ENCODE measurements at regions not wholly inside any gene's neighbourhood (a gene's known extent, or its start where the extent isn't known, plus 50 kb on each side); places are given as distances from the start of the nearest gene placed in this dataset.

GRCh38 chr5:88544136-88544645 lies 275.5 kb upstream of the TMEM161B start:
- DNase-seq (ENCODE audit: low spot score): no peak

- DNase-seq (ENCODE audit: low spot score): no peak
Observed at GRCh38 chr5:88542786-88543185, 274.1 kb upstream of the TMEM161B start.

- DNase-seq (ENCODE audit: low spot score): no peak
Observed at GRCh38 chr5:88540471-88541115, 271.9 kb upstream of the TMEM161B start.

- DNase-seq (ENCODE audit: low spot score): no peak
Observed at GRCh38 chr5:88539693-88540365, 271.2 kb upstream of the TMEM161B start.

GRCh38 chr5:88539026-88539425 lies 270.4 kb upstream of the TMEM161B start:
- no peak for DNase-seq (ENCODE audit: low spot score)

- DNase-seq (ENCODE audit: low spot score): no peak
Observed at GRCh38 chr5:88536146-88536545, 267.5 kb upstream of the TMEM161B start.

- no peak for DNase-seq (ENCODE audit: low spot score)
Observed at GRCh38 chr5:88524941-88525340, 256.3 kb upstream of the TMEM161B start.

GRCh38 chr5:88519066-88519465 lies 250.4 kb upstream of the TMEM161B start:
- DNase-seq (ENCODE audit: low spot score): no peak

GRCh38 chr5:88518131-88519016 lies 249.7 kb upstream of the TMEM161B start:
- no peak for DNase-seq (ENCODE audit: low spot score)

GRCh38 chr5:88515881-88516819 lies 247.5 kb upstream of the TMEM161B start:
- no peak for DNase-seq (ENCODE audit: low spot score)

GRCh38 chr5:88515068-88515467 lies 246.4 kb upstream of the TMEM161B start:
- DNase-seq (ENCODE audit: low spot score): no peak

- DNase-seq (ENCODE audit: low spot score): no peak
Observed at GRCh38 chr5:88509403-88509802, 240.8 kb upstream of the TMEM161B start.

GRCh38 chr5:88507261-88507660 lies 238.6 kb upstream of the TMEM161B start:
- DNase-seq (ENCODE audit: low spot score): no peak

- DNase-seq (ENCODE audit: low spot score): no peak
Observed at GRCh38 chr5:88503406-88503805, 234.8 kb upstream of the TMEM161B start.

- DNase-seq (ENCODE audit: low spot score): no peak
Observed at GRCh38 chr5:88503041-88503345, 234.3 kb upstream of the TMEM161B start.

GRCh38 chr5:88502179-88503040 lies 233.8 kb upstream of the TMEM161B start:
- no peak for DNase-seq (ENCODE audit: low spot score)

GRCh38 chr5:88495810-88496209 lies 227.2 kb upstream of the TMEM161B start:
- no peak for DNase-seq (ENCODE audit: low spot score)

GRCh38 chr5:88490874-88491273 lies 222.2 kb upstream of the TMEM161B start:
- no peak for DNase-seq (ENCODE audit: low spot score)

- DNase-seq (ENCODE audit: low spot score): no peak
Observed at GRCh38 chr5:88489364-88489763, 220.7 kb upstream of the TMEM161B start.

- DNase-seq (ENCODE audit: low spot score): no peak
Observed at GRCh38 chr5:88488561-88488960, 219.9 kb upstream of the TMEM161B start.

- DNase-seq (ENCODE audit: low spot score): no peak
Observed at GRCh38 chr5:88488130-88488529, 219.5 kb upstream of the TMEM161B start.

Measured in iPS-NIHi11 (cell line).